HEK293 (cell line): ENCODE measurements at regions not wholly inside any gene's neighbourhood (a gene's known extent, or its start where the extent isn't known, plus 50 kb on each side); places are given as distances from the start of the nearest gene placed in this dataset.
A peak's percentile ranks its signal among the peaks of the same experiment; 100 is the strongest.

Experiments used
- CTCF ChIA-PET: fragments of 350-600 bp; formaldehyde crosslinking; extraction: SDS; loops from one replicate; lab custom pipeline; 2021; ENCODE audit warnings: antibody characterized with exemption; lab: Yijun Ruan, JAX
- POLR2A ChIA-PET: fragments of 300-600 bp; formaldehyde crosslinking; extraction: SDS; loops from one replicate; lab custom pipeline; 2020; ENCODE audit warnings: antibody characterized with exemption, inconsistent platforms; lab: Yijun Ruan, JAX
- H3K27ac ChIP-seq: fragments of 200-500 bp; sonication (Bioruptor generic); 2 replicates; pipeline ENCODE4 v1.5.1; 2014; ENCODE audit warnings: low read depth, low read length, control low read depth, inconsistent platforms; ENCODE audit errors: extremely low read depth
- H3K36me3 ChIP-seq, 2 experiments: fragments of 200-500 bp in 1 of 2; sonication (Bioruptor generic) in 1 of 2; 1 replicate in 1 of 2; 2 replicates in 1 of 2; pipeline ENCODE4 v1.5.1; 2014 to 2017; ENCODE audit warnings: inconsistent platforms in 2 of 2, low read length in 2 of 2; ENCODE audit not compliant: control insufficient read depth in 2 of 2, insufficient read depth in 1 of 2
- H3K4me1 ChIP-seq: fragments of 200-500 bp; sonication (Bioruptor generic); 2 replicates; pipeline ENCODE4 v1.5.1; 2014; ENCODE audit warnings: mild to moderate bottlenecking, low read length, inconsistent platforms; ENCODE audit not compliant: control insufficient read depth, insufficient read depth
- H3K4me3 ChIP-seq: 2 replicates; pipeline ENCODE4 v1.5.1; 2011; ENCODE audit warnings: low read depth, mild to moderate bottlenecking, control low read depth, low read length, moderate library complexity
- H3K9me3 ChIP-seq: fragments of 200-500 bp; sonication (Bioruptor generic); 2 replicates; pipeline ENCODE4 v1.5.1; 2014; ENCODE audit warnings: low read depth, low read length, inconsistent platforms; ENCODE audit not compliant: control insufficient read depth, insufficient read depth
- GFI1B ChIP-seq: fragments of 450-650 bp; formaldehyde crosslinking; IDR thresholded peaks from 2 replicates; pipeline ENCODE4 v1.5.1; 2016; ENCODE audit warnings: missing biosample characterization, missing genetic modification characterization
- MEIS1 ChIP-seq: sonication (generic); formaldehyde crosslinking; IDR thresholded peaks from 2 replicates; pipeline ENCODE4 v1.8.1; 2022; ENCODE audit warnings: missing genetic modification reagents, mild to moderate bottlenecking, borderline replicate concordance
- PRDM6 ChIP-seq: fragments of 450-650 bp; formaldehyde crosslinking; IDR thresholded peaks from 2 replicates; pipeline ENCODE4 v1.5.1; 2017; ENCODE audit warnings: missing biosample characterization, missing genetic modification characterization
- RBAK ChIP-seq: fragments of 450-650 bp; formaldehyde crosslinking; IDR thresholded peaks from 2 replicates; pipeline ENCODE4 v1.5.1; 2016; ENCODE audit warnings: missing biosample characterization, missing genetic modification characterization
- YY1 ChIP-seq: fragments of 450-650 bp; formaldehyde crosslinking; IDR thresholded peaks from 2 replicates; pipeline ENCODE4 v1.5.1; 2018; ENCODE audit warnings: missing biosample characterization, missing genetic modification characterization
- ZIC2 ChIP-seq: fragments of 450-650 bp; formaldehyde crosslinking; IDR thresholded peaks from 2 replicates; pipeline ENCODE4 v1.5.1; 2016; ENCODE audit warnings: missing biosample characterization, missing genetic modification characterization
- ZNF157 ChIP-seq: fragments of 450-650 bp; formaldehyde crosslinking; IDR thresholded peaks from 2 replicates; pipeline ENCODE4 v1.5.1; 2016; ENCODE audit warnings: missing biosample characterization, missing genetic modification characterization
- ZNF16 ChIP-seq: fragments of 450-650 bp; formaldehyde crosslinking; IDR thresholded peaks from 2 replicates; pipeline ENCODE4 v1.5.1; 2016; ENCODE audit warnings: low read depth, missing biosample characterization, missing genetic modification characterization
- ZNF175 ChIP-seq: fragments of 450-650 bp; formaldehyde crosslinking; IDR thresholded peaks from 2 replicates; pipeline ENCODE4 v1.5.1; 2016; ENCODE audit warnings: missing biosample characterization, missing genetic modification characterization
- ZNF354C ChIP-seq: fragments of 450-650 bp; formaldehyde crosslinking; IDR thresholded peaks from 2 replicates; pipeline ENCODE4 v1.5.1; 2016; ENCODE audit warnings: missing biosample characterization, missing genetic modification characterization, low read depth, borderline replicate concordance
- ZNF366 ChIP-seq: fragments of 450-650 bp; formaldehyde crosslinking; conservative IDR thresholded peaks from 2 replicates; pipeline ENCODE4 v1.5.1; 2016; ENCODE audit warnings: missing biosample characterization, missing genetic modification characterization
- ZNF394 ChIP-seq: fragments of 450-650 bp; formaldehyde crosslinking; IDR thresholded peaks from 2 replicates; pipeline ENCODE4 v1.5.1; 2016; ENCODE audit warnings: missing biosample characterization, missing genetic modification characterization, mild to moderate bottlenecking, moderate library complexity, borderline replicate concordance
- ZNF530 ChIP-seq: fragments of 450-650 bp; formaldehyde crosslinking; IDR thresholded peaks from 2 replicates; pipeline ENCODE4 v1.5.1; 2016; ENCODE audit warnings: low read depth, missing biosample characterization, missing genetic modification characterization
- ZNF548 ChIP-seq: fragments of 450-650 bp; formaldehyde crosslinking; IDR thresholded peaks from 2 replicates; pipeline ENCODE4 v1.5.1; 2016; ENCODE audit warnings: missing biosample characterization, missing genetic modification characterization
- ZNF549 ChIP-seq: fragments of 450-650 bp; IDR thresholded peaks from 2 replicates; pipeline ENCODE4 v1.5.1; 2018; ENCODE audit warnings: missing biosample characterization, missing genetic modification characterization, mild to moderate bottlenecking, inconsistent platforms, moderate library complexity
- ZNF610 ChIP-seq: fragments of 450-650 bp; formaldehyde crosslinking; IDR thresholded peaks from 2 replicates; pipeline ENCODE4 v1.5.1; 2016; ENCODE audit warnings: missing biosample characterization, missing genetic modification characterization, borderline replicate concordance
- ZNF629 ChIP-seq: fragments of 450-650 bp; formaldehyde crosslinking; IDR thresholded peaks from 2 replicates; pipeline ENCODE4 v1.5.1; 2017; ENCODE audit warnings: missing biosample characterization, missing genetic modification characterization
- ZNF660 ChIP-seq: fragments of 450-650 bp; IDR thresholded peaks from 2 replicates; pipeline ENCODE4 v1.5.1; 2018; ENCODE audit warnings: missing biosample characterization, mild to moderate bottlenecking, missing genetic modification characterization
- ZNF707 ChIP-seq: fragments of 450-650 bp; formaldehyde crosslinking; IDR thresholded peaks from 2 replicates; pipeline ENCODE4 v1.5.1; 2016; ENCODE audit warnings: missing biosample characterization, missing genetic modification characterization
- ZNF785 ChIP-seq: fragments of 450-650 bp; formaldehyde crosslinking; IDR thresholded peaks from 2 replicates; pipeline ENCODE4 v1.5.1; 2016; ENCODE audit warnings: missing biosample characterization, missing genetic modification characterization
- ZNF837 ChIP-seq: fragments of 450-650 bp; formaldehyde crosslinking; IDR thresholded peaks from 2 replicates; pipeline ENCODE4 v1.5.1; 2016; ENCODE audit warnings: missing biosample characterization, missing genetic modification characterization
- TF ChIP-seq, protein P1 (sequence below): fragments of 450-650 bp; formaldehyde crosslinking; optimal IDR thresholded peaks from 2 replicates; pipeline ENCODE3; 2016; ENCODE audit warnings: missing biosample characterization, mild to moderate bottlenecking, missing genetic modification characterization
- TF ChIP-seq, protein P2 (sequence below): fragments of 450-650 bp; formaldehyde crosslinking; IDR thresholded peaks from 2 replicates; pipeline ENCODE4 v1.5.1; 2016; ENCODE audit warnings: missing biosample characterization, missing genetic modification characterization
- TF ChIP-seq, protein P3 (sequence below): fragments of 450-650 bp; formaldehyde crosslinking; IDR thresholded peaks from 2 replicates; pipeline ENCODE4 v1.5.1; 2017; ENCODE audit warnings: missing biosample characterization, mild to moderate bottlenecking, missing genetic modification characterization, moderate library complexity
- TF ChIP-seq, protein P4 (sequence below): fragments of 450-650 bp; formaldehyde crosslinking; IDR thresholded peaks from 2 replicates; pipeline ENCODE4 v1.5.1; 2017; ENCODE audit warnings: missing biosample characterization, missing genetic modification characterization

DNA sequence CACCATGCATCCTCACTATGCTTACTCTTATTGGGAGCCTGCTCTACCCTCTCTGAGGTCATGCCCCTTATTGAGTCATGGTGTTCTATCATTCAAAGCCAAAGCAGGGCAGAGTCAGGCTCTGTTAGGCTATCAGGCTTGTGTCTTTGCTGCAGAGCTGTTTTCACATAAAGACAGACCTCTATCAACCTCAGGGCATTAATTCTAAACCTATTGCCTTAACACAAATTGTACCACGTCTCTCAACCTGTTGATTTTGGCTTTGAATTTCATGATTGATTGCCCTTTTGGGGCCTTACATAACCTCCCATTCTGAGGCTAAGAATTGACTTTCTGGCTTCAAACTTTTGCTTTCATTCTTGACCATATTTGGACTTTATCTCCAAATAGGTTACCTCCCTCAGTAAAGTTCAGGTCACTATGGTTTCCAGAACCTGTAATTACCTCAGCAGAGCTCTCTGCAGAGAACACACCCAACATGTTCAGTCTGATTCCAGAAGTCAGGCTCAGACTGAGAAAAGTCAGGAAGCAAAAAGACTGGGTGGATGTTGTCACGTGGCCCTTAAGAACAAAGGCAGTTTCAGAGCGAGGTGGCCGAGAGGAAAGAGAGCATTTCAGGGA lies 221.4 kb upstream of the NANOGP8 start (continued):
- TF ChIP-seq ZNF629 (tag by site-specific recombination), result peak; percentile 46; the same call in 1 of the 2 replicates
- no peak for TF ChIP-seq GFI1B (tag by site-specific recombination)
- no peak for TF ChIP-seq ZNF548 (tag by site-specific recombination)
- TF ChIP-seq ZNF785 (tag by site-specific recombination), result no peak
- TF ChIP-seq ZNF157 (tag by site-specific recombination), result no peak
- TF ChIP-seq ZNF660 (tag by site-specific recombination), result peak; percentile 93
- TF ChIP-seq ZNF354C (tag by site-specific recombination), result no peak
- TF ChIP-seq, protein P1, sequence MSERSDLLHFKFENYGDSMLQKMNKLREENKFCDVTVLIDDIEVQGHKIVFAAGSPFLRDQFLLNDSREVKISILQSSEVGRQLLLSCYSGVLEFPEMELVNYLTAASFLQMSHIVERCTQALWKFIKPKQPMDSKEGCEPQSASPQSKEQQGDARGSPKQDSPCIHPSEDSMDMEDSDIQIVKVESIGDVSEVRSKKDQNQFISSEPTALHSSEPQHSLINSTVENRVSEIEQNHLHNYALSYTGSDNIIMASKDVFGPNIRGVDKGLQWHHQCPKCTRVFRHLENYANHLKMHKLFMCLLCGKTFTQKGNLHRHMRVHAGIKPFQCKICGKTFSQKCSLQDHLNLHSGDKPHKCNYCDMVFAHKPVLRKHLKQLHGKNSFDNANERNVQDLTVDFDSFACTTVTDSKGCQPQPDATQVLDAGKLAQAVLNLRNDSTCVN (tag by site-specific recombination), result no peak
- TF ChIP-seq RBAK (tag by site-specific recombination), result no peak
- no peak for TF ChIP-seq ZIC2 (tag by site-specific recombination)
- TF ChIP-seq ZNF837, result no peak
- TF ChIP-seq, all 188 proteins: peak for 8

DNA sequence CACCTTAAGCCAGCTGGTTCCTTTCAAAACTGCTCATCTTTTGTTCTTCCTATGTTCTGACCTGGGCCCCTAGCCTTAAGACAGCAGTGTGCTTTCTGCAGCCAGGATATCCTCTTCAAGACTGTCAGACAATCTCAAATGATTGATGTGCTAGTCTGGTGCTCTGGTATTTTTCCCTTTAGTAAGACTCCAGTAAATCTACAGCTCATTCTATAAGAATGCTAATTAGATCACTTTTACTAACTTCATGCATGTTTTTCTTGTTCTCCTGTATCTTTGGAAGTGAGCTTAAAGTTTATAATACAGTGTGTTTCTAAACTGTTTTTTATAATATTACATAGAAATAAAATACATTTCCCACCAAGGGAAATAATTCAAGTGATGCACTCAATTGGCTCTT lies 220.9 kb upstream of the NANOGP8 start:
- Histone ChIP-seq H3K9me3 (no peaks in the 10 kb centered on the region), H3K36me3 (no peaks in the 10 kb centered on the region), H3K4me1 (peaks cover 17% of the 10 kb centered on the region), H3K27ac (0 out of 2 replicates have a peak overlapping the region, but pooled peaks have one; percentile 70), H3K4me3 (no peak overlapping the region)
- ChIA-PET CTCF (interaction anchor here (1.9 kb wide), 1 partner anchor 139 kb away, joined by 6 read pairs; no protein-coding TSS in a partner anchor), POLR2A (no interaction called here)
- no peak for TF ChIP-seq ZNF175 (tag by site-specific recombination)
- TF ChIP-seq ZNF366 (tag by site-specific recombination), result peak; percentile 42; the same call in 1 of the 2 replicates
- no peak for TF ChIP-seq ZNF394 (tag by site-specific recombination)
- TF ChIP-seq YY1 (tag by site-specific recombination), result no peak
- no peak for TF ChIP-seq ZNF549 (tag by site-specific recombination)
- peak; percentile 46; the same call in 1 of the 2 replicates for TF ChIP-seq PRDM6 (tag by site-specific recombination)
- peak; percentile 90 for TF ChIP-seq MEIS1 (CRISPR knock-in tag)

GRCh38 chr15:35305031-35305550 lies 220.0 kb upstream of the NANOGP8 start:
- Histone ChIP-seq H3K36me3 (no peaks in the 10 kb centered on the region), H3K4me3 (no peak overlapping the region), H3K4me1 (peaks cover 17% of the 10 kb centered on the region), H3K9me3 (no peaks in the 10 kb centered on the region), H3K27ac (no peak overlapping the region)
- CTCF ChIA-PET, result interaction anchor here (0.7 kb wide), 1 partner anchor 14 kb away, joined by 3 read pairs; no protein-coding TSS in a partner anchor
- POLR2A ChIA-PET, result no interaction called here
- TF ChIP-seq, protein P2, sequence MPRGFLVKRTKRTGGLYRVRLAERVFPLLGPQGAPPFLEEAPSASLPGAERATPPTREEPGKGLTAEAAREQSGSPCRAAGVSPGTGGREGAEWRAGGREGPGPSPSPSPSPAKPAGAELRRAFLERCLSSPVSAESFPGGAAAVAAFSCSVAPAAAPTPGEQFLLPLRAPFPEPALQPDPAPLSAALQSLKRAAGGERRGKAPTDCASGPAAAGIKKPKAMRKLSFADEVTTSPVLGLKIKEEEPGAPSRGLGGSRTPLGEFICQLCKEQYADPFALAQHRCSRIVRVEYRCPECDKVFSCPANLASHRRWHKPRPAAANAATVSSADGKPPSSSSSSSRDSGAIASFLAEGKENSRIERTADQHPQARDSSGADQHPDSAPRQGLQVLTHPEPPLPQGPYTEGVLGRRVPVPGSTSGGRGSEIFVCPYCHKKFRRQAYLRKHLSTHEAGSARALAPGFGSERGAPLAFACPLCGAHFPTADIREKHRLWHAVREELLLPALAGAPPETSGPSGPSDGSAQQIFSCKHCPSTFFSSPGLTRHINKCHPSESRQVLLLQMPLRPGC (tag by site-specific recombination), result no peak
- TF ChIP-seq ZNF16 (tag by site-specific recombination), result no peak
- TF ChIP-seq, protein P3, sequence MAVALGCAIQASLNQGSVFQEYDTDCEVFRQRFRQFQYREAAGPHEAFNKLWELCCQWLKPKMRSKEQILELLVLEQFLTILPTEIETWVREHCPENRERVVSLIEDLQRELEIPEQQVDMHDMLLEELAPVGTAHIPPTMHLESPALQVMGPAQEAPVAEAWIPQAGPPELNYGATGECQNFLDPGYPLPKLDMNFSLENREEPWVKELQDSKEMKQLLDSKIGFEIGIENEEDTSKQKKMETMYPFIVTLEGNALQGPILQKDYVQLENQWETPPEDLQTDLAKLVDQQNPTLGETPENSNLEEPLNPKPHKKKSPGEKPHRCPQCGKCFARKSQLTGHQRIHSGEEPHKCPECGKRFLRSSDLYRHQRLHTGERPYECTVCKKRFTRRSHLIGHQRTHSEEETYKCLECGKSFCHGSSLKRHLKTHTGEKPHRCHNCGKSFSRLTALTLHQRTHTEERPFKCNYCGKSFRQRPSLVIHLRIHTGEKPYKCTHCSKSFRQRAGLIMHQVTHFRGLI (tag by site-specific recombination), result no peak
- TF ChIP-seq, protein P4, sequence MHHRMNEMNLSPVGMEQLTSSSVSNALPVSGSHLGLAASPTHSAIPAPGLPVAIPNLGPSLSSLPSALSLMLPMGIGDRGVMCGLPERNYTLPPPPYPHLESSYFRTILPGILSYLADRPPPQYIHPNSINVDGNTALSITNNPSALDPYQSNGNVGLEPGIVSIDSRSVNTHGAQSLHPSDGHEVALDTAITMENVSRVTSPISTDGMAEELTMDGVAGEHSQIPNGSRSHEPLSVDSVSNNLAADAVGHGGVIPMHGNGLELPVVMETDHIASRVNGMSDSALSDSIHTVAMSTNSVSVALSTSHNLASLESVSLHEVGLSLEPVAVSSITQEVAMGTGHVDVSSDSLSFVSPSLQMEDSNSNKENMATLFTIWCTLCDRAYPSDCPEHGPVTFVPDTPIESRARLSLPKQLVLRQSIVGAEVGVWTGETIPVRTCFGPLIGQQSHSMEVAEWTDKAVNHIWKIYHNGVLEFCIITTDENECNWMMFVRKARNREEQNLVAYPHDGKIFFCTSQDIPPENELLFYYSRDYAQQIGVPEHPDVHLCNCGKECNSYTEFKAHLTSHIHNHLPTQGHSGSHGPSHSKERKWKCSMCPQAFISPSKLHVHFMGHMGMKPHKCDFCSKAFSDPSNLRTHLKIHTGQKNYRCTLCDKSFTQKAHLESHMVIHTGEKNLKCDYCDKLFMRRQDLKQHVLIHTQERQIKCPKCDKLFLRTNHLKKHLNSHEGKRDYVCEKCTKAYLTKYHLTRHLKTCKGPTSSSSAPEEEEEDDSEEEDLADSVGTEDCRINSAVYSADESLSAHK (tag by site-specific recombination), result no peak
- no peak for TF ChIP-seq ZNF707 (tag by site-specific recombination)
- TF ChIP-seq ZNF610 (tag by site-specific recombination), result no peak
- TF ChIP-seq ZNF530, result no peak
